HG02588 (cell line): ENCODE measurements at regions not wholly inside any gene's neighbourhood (a gene's known extent, or its start where the extent isn't known, plus 50 kb on each side); places are given as distances from the start of the nearest gene placed in this dataset.
"Not testable (repeated sequence)": the region's sequence is repeated elsewhere in the genome, so short reads cannot be mapped to it uniquely, and the experiment has no call there.

Experiments
- ATAC-seq: cut with Tn5 transposase; IDR thresholded peaks from one replicate; pipeline ENCODE4 v1.9.1; 2021; ENCODE audit warnings: mild to moderate bottlenecking, moderate library complexity; ENCODE audit not compliant: unreplicated experiment

- not testable (repeated sequence) for ATAC-seq
These were observed 343.3 kb upstream of the PLGLB2 start for GRCh38 chr2:87404411-87405255.

GRCh38 chr2:87405531-87406216 lies 342.2 kb upstream of the PLGLB2 start:
- not testable (repeated sequence) for ATAC-seq

- ATAC-seq, result not testable (repeated sequence)
These were observed 341.3 kb upstream of the PLGLB2 start for GRCh38 chr2:87406406-87407175.

GRCh38 chr2:87409601-87410000 lies 338.3 kb upstream of the PLGLB2 start:
- not testable (repeated sequence) for ATAC-seq

GRCh38 chr2:87410371-87410770 lies 337.5 kb upstream of the PLGLB2 start:
- not testable (repeated sequence) for ATAC-seq

GRCh38 chr2:87412036-87412820 lies 335.7 kb upstream of the PLGLB2 start:
- ATAC-seq, result not testable (repeated sequence)

- ATAC-seq, result not testable (repeated sequence)
These were observed 333.6 kb upstream of the PLGLB2 start for GRCh38 chr2:87414331-87414730.

GRCh38 chr2:87414795-87415570 lies 332.9 kb upstream of the PLGLB2 start:
- ATAC-seq, result not testable (repeated sequence)

- not testable (repeated sequence) for ATAC-seq
These were observed 332.2 kb upstream of the PLGLB2 start for GRCh38 chr2:87415586-87416265.

- not testable (repeated sequence) for ATAC-seq
These were observed 331.7 kb upstream of the PLGLB2 start for GRCh38 chr2:87416266-87416592.

GRCh38 chr2:87417147-87417546 lies 330.7 kb upstream of the PLGLB2 start:
- ATAC-seq, result not testable (repeated sequence)

- ATAC-seq, result not testable (repeated sequence)
These were observed 329.9 kb upstream of the PLGLB2 start for GRCh38 chr2:87417742-87418567.

GRCh38 chr2:87418823-87419822 lies 328.8 kb upstream of the PLGLB2 start:
- ATAC-seq, result not testable (repeated sequence)

GRCh38 chr2:87419980-87420379 lies 327.9 kb upstream of the PLGLB2 start:
- ATAC-seq, result not testable (repeated sequence)

GRCh38 chr2:87420954-87421353 lies 326.9 kb upstream of the PLGLB2 start:
- not testable (repeated sequence) for ATAC-seq

- not testable (repeated sequence) for ATAC-seq
These were observed 323.8 kb upstream of the PLGLB2 start for GRCh38 chr2:87423796-87424762.
